ENCODE measurements at regions not wholly inside any gene's neighbourhood (a gene's known extent, or its start where the extent isn't known, plus 50 kb on each side); places are given as distances from the start of the nearest gene placed in this dataset.

DNA sequence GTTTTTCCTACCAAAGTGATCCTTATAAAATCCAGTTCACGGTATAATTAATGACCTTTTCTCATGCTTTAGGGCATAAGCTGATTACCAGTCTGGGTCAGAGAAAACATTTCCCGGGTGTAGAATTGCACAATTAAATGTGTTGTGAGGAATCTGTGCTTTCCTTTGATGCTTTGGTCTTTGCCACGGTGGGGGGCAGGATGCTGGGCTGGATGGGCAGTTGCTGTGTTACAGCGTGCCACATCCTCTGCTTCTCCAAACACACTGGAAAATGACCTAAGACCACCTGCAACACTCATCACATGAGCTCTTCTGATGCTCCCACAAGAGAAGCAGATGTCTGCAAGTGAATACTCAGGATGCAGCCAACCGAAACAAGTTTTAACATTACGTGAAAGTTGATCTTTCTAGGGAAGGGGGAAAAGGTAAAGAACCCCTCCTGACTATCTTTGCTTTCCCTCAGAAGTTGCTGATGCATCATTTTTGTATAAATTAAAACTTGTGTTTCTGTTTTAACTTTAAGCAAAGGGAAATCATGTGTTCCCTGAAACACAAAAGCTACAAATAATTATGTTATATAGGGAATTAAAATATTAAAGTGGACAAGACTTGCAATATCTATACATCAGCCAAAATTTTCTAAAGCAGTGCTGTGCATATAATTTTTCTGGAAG is 515.3 kb upstream of the NR5A2 start:
- H3K27ac ChIP-seq (replicated peaks) = no peak overlapping the region
- TF ChIP-seq CTCF (IDR thresholded peaks at IDR 0.05; ENCODE audit: insufficient read depth, low read length) (no peak), REST (IDR thresholded peaks at IDR 0.05; ENCODE audit: insufficient replicate concordance, low read depth) (no peak), SPI1 (IDR thresholded peaks at IDR 0.05; ENCODE audit: borderline replicate concordance, low read depth) (no peak), GABPA (IDR thresholded peaks at IDR 0.05; ENCODE audit: low read depth) (no peak), POLR2AphosphoS5 (IDR thresholded peaks at IDR 0.05; ENCODE audit: low read depth) (no peak)
- no peak overlapping the region for H3K4me3 ChIP-seq (replicated peaks; ENCODE audit: insufficient read depth, low read length)
- no peak for DNase-seq (ENCODE audit: low read depth in 1 of 2, low spot score in 1 of 2)
- H3K27me3 ChIP-seq (ENCODE audit: insufficient read depth, poor library complexity, severe bottlenecking) = no peaks in the 10 kb centered on the region

DNA sequence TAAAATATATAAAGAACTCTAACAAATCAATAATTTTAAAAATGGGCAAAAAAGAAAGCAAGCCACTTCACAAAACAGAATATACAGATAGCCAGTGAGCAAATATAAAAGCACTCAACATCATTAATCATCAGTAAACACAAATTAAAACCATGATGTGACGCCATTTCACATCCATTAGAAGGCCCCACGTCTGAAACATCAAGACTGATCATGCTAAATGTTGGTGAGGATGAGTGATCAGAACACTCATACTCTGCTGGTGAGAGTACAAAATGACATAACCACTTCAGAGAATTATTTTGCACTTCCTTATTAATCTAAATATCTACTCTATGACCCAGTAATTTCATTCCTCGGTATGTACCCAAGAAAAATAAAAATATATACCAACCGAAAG is 512.2 kb upstream of the NR5A2 start:
- Histone ChIP-seq H3K27me3 (ENCODE audit: insufficient read depth, poor library complexity, severe bottlenecking) (no peaks in the 10 kb centered on the region), H3K4me3 (replicated peaks; ENCODE audit: insufficient read depth, low read length) (no peak overlapping the region), H3K27ac (replicated peaks) (no peak overlapping the region)
- TF ChIP-seq GABPA (IDR thresholded peaks at IDR 0.05; ENCODE audit: low read depth) (no peak), POLR2AphosphoS5 (IDR thresholded peaks at IDR 0.05; ENCODE audit: low read depth) (no peak)
- no peak for DNase-seq (ENCODE audit: low read depth in 1 of 2, low spot score in 1 of 2)

GRCh38 chr1:199522338-199522737 is 505.2 kb upstream of the NR5A2 start:
- no peak overlapping the region for H3K27ac ChIP-seq (replicated peaks)
- no peak for DNase-seq (ENCODE audit: low read depth in 1 of 2, low spot score in 1 of 2)
- H3K4me3 ChIP-seq (replicated peaks; ENCODE audit: insufficient read depth, low read length) = no peak overlapping the region
- TF ChIP-seq POLR2AphosphoS5 (IDR thresholded peaks at IDR 0.05; ENCODE audit: low read depth) (no peak), REST (IDR thresholded peaks at IDR 0.05; ENCODE audit: insufficient replicate concordance, low read depth) (no peak), SPI1 (IDR thresholded peaks at IDR 0.05; ENCODE audit: borderline replicate concordance, low read depth) (no peak), GABPA (IDR thresholded peaks at IDR 0.05; ENCODE audit: low read depth) (no peak), CTCF (IDR thresholded peaks at IDR 0.05; ENCODE audit: insufficient read depth, low read length) (no peak)
- H3K27me3 ChIP-seq (ENCODE audit: insufficient read depth, poor library complexity, severe bottlenecking) = no peaks in the 10 kb centered on the region

DNA sequence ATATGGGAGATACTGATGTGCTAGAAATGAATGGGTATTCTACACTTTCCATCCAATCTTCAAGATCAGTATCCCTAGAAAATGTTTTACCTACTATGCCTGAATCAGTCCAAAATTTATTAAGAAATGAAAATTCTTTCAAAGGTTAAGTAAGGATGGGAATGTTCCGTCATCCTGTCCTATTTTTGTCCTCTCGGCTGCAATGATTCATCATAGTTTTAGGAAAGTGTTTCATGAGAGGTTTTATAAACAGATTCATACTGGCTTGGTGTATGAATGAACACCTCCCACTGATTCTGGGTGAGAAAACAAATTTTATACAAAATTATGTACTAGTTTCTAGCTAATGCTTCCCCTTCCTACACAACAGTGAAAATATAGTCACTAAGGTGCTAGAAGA is 504.6 kb upstream of the NR5A2 start:
- Histone ChIP-seq H3K27ac (replicated peaks) (no peak overlapping the region), H3K4me3 (replicated peaks; ENCODE audit: insufficient read depth, low read length) (no peak overlapping the region), H3K27me3 (ENCODE audit: insufficient read depth, poor library complexity, severe bottlenecking) (no peaks in the 10 kb centered on the region)
- TF ChIP-seq CTCF (IDR thresholded peaks at IDR 0.05; ENCODE audit: insufficient read depth, low read length) (no peak), GABPA (IDR thresholded peaks at IDR 0.05; ENCODE audit: low read depth) (no peak), REST (IDR thresholded peaks at IDR 0.05; ENCODE audit: insufficient replicate concordance, low read depth) (no peak), POLR2AphosphoS5 (IDR thresholded peaks at IDR 0.05; ENCODE audit: low read depth) (no peak), SPI1 (IDR thresholded peaks at IDR 0.05; ENCODE audit: borderline replicate concordance, low read depth) (no peak)
- no peak for DNase-seq (ENCODE audit: low read depth in 1 of 2, low spot score in 1 of 2)

All from HL-60 (cell line).